HEK293 (cell line): ENCODE measurements at regions not wholly inside any gene's neighbourhood (a gene's known extent, or its start where the extent isn't known, plus 50 kb on each side); places are given as distances from the start of the nearest gene placed in this dataset.

ENCODE experiments used
- CTCF ChIA-PET: fragments of 350-600 bp; formaldehyde crosslinking; extraction: SDS; loops from one replicate; lab custom pipeline; 2021; ENCODE audit warnings: antibody characterized with exemption; lab: Yijun Ruan, JAX
- POLR2A ChIA-PET: fragments of 300-600 bp; formaldehyde crosslinking; extraction: SDS; loops from one replicate; lab custom pipeline; 2020; ENCODE audit warnings: antibody characterized with exemption, inconsistent platforms; lab: Yijun Ruan, JAX
- H3K27ac ChIP-seq: fragments of 200-500 bp; sonication (Bioruptor generic); 2 replicates; pipeline ENCODE4 v1.5.1; 2014; ENCODE audit warnings: low read depth, low read length, control low read depth, inconsistent platforms; ENCODE audit errors: extremely low read depth
- H3K36me3 ChIP-seq, 2 experiments: fragments of 200-500 bp in 1 of 2; sonication (Bioruptor generic) in 1 of 2; 1 replicate in 1 of 2; 2 replicates in 1 of 2; pipeline ENCODE4 v1.5.1; 2014 to 2017; ENCODE audit warnings: inconsistent platforms in 2 of 2, low read length in 2 of 2; ENCODE audit not compliant: control insufficient read depth in 2 of 2, insufficient read depth in 1 of 2
- H3K4me1 ChIP-seq: fragments of 200-500 bp; sonication (Bioruptor generic); 2 replicates; pipeline ENCODE4 v1.5.1; 2014; ENCODE audit warnings: mild to moderate bottlenecking, low read length, inconsistent platforms; ENCODE audit not compliant: control insufficient read depth, insufficient read depth
- H3K4me3 ChIP-seq: 2 replicates; pipeline ENCODE4 v1.5.1; 2011; ENCODE audit warnings: low read depth, mild to moderate bottlenecking, control low read depth, low read length, moderate library complexity
- H3K9me3 ChIP-seq: fragments of 200-500 bp; sonication (Bioruptor generic); 2 replicates; pipeline ENCODE4 v1.5.1; 2014; ENCODE audit warnings: low read depth, low read length, inconsistent platforms; ENCODE audit not compliant: control insufficient read depth, insufficient read depth
- GLIS1 ChIP-seq: fragments of 450-650 bp; formaldehyde crosslinking; IDR thresholded peaks from 2 replicates; pipeline ENCODE4 v1.5.1; 2016; ENCODE audit warnings: missing biosample characterization, missing genetic modification characterization
- HOXC10 ChIP-seq: sonication (generic); formaldehyde crosslinking; IDR thresholded peaks from 2 replicates; pipeline ENCODE4 v1.8.1; 2023; ENCODE audit warnings: mild to moderate bottlenecking, missing genetic modification reagents
- KLF10 ChIP-seq: fragments of 450-650 bp; IDR thresholded peaks from 2 replicates; pipeline ENCODE4 v1.5.1; 2018; ENCODE audit warnings: missing biosample characterization, mild to moderate bottlenecking, missing genetic modification characterization
- KLF16 ChIP-seq: fragments of 450-650 bp; formaldehyde crosslinking; IDR thresholded peaks from 2 replicates; pipeline ENCODE4 v1.5.1; 2017; ENCODE audit warnings: missing biosample characterization, missing genetic modification characterization
- KLF8 ChIP-seq: fragments of 450-650 bp; formaldehyde crosslinking; IDR thresholded peaks from 2 replicates; pipeline ENCODE4 v1.5.1; 2016; ENCODE audit warnings: missing biosample characterization, missing genetic modification characterization
- OSR2 ChIP-seq: fragments of 450-650 bp; formaldehyde crosslinking; IDR thresholded peaks from 2 replicates; pipeline ENCODE4 v1.5.1; 2016; ENCODE audit warnings: missing biosample characterization, missing genetic modification characterization
- RBAK ChIP-seq: fragments of 450-650 bp; formaldehyde crosslinking; IDR thresholded peaks from 2 replicates; pipeline ENCODE4 v1.5.1; 2016; ENCODE audit warnings: missing biosample characterization, missing genetic modification characterization
- TCF7L2 ChIP-seq: IDR thresholded peaks from 2 replicates; pipeline ENCODE4 v1.6.1; 2011; ENCODE audit warnings: low read depth, mild to moderate bottlenecking, inconsistent platforms, low read length, moderate library complexity, borderline replicate concordance
- ZBTB49 ChIP-seq: fragments of 450-650 bp; formaldehyde crosslinking; IDR thresholded peaks from 2 replicates; pipeline ENCODE4 v1.5.1; 2016; ENCODE audit warnings: missing biosample characterization, missing genetic modification characterization, low read depth
- ZBTB6 ChIP-seq: fragments of 450-650 bp; formaldehyde crosslinking; IDR thresholded peaks from 2 replicates; pipeline ENCODE4 v1.5.1; 2017; ENCODE audit warnings: missing biosample characterization, missing genetic modification characterization
- ZBTB8A ChIP-seq: fragments of 450-650 bp; formaldehyde crosslinking; IDR thresholded peaks from 2 replicates; pipeline ENCODE4 v1.5.1; 2016; ENCODE audit warnings: missing biosample characterization, missing genetic modification characterization
- ZFP69B ChIP-seq: fragments of 450-650 bp; formaldehyde crosslinking; IDR thresholded peaks from 2 replicates; pipeline ENCODE4 v1.5.1; 2016; ENCODE audit warnings: missing biosample characterization, missing genetic modification characterization
- ZNF114 ChIP-seq: fragments of 450-650 bp; formaldehyde crosslinking; IDR thresholded peaks from 2 replicates; pipeline ENCODE4 v1.5.0; 2017; ENCODE audit warnings: missing biosample characterization, missing genetic modification characterization
- ZNF19 ChIP-seq: fragments of 450-650 bp; formaldehyde crosslinking; IDR thresholded peaks from 2 replicates; pipeline ENCODE4; 2016; ENCODE audit warnings: missing biosample characterization, missing genetic modification characterization, low read depth
- ZNF292 ChIP-seq: fragments of 450-650 bp; formaldehyde crosslinking; IDR thresholded peaks from 2 replicates; pipeline ENCODE4 v1.5.1; 2016; ENCODE audit warnings: low read depth, missing biosample characterization, missing genetic modification characterization, borderline replicate concordance
- ZNF416 ChIP-seq: fragments of 450-650 bp; formaldehyde crosslinking; IDR thresholded peaks from 2 replicates; pipeline ENCODE4 v1.5.1; 2016; ENCODE audit warnings: missing biosample characterization, missing genetic modification characterization
- ZNF449 ChIP-seq: fragments of 450-650 bp; formaldehyde crosslinking; IDR thresholded peaks from 2 replicates; pipeline ENCODE4 v1.5.1; 2017; ENCODE audit warnings: missing biosample characterization, mild to moderate bottlenecking, missing genetic modification characterization, moderate library complexity
- ZNF501 ChIP-seq: fragments of 450-650 bp; formaldehyde crosslinking; IDR thresholded peaks from 2 replicates; pipeline ENCODE4 v1.5.1; 2016; ENCODE audit warnings: missing biosample characterization, missing genetic modification characterization
- ZNF514 ChIP-seq: fragments of 450-650 bp; formaldehyde crosslinking; IDR thresholded peaks from 2 replicates; pipeline ENCODE4 v1.5.1; 2016; ENCODE audit warnings: missing biosample characterization, missing genetic modification characterization
- ZNF530 ChIP-seq: fragments of 450-650 bp; formaldehyde crosslinking; IDR thresholded peaks from 2 replicates; pipeline ENCODE4 v1.5.1; 2016; ENCODE audit warnings: low read depth, missing biosample characterization, missing genetic modification characterization
- ZNF548 ChIP-seq: fragments of 450-650 bp; formaldehyde crosslinking; IDR thresholded peaks from 2 replicates; pipeline ENCODE4 v1.5.1; 2016; ENCODE audit warnings: missing biosample characterization, missing genetic modification characterization
- ZNF623 ChIP-seq: fragments of 450-650 bp; formaldehyde crosslinking; IDR thresholded peaks from 2 replicates; pipeline ENCODE4 v1.5.1; 2016; ENCODE audit warnings: missing biosample characterization, missing genetic modification characterization
- ZNF692 ChIP-seq: fragments of 450-650 bp; formaldehyde crosslinking; IDR thresholded peaks from 2 replicates; pipeline ENCODE4 v1.5.1; 2016; ENCODE audit warnings: missing biosample characterization, missing genetic modification characterization

GRCh38 chr2:58866946-58867345 lies 625.8 kb upstream of the FANCL start:
- POLR2A ChIA-PET = no interaction called here
- Histone ChIP-seq H3K4me3 (no peak overlapping the region), H3K27ac (no peak overlapping the region), H3K9me3 (no peaks in the 10 kb centered on the region), H3K4me1 (no peaks in the 10 kb centered on the region), H3K36me3 (no peaks in the 10 kb centered on the region)
- TF ChIP-seq ZNF514 (no peak), ZNF416 (no peak), ZNF501 (tag by site-specific recombination) (no peak), HOXC10 (CRISPR knock-in tag) (no peak), TCF7L2 (no peak), ZNF449 (tag by site-specific recombination) (no peak), KLF16 (tag by site-specific recombination) (no peak), ZNF530 (tag by site-specific recombination) (no peak), RBAK (tag by site-specific recombination) (no peak), ZNF692 (tag by site-specific recombination) (no peak), GLIS1 (tag by site-specific recombination) (no peak), KLF10 (tag by site-specific recombination) (no peak), OSR2 (tag by site-specific recombination) (no peak), ZNF19 (no peak), ZBTB8A (tag by site-specific recombination) (no peak)
- CTCF ChIA-PET = no interaction called here

- H3K27ac ChIP-seq = no peak overlapping the region
- no peak for TF ChIP-seq ZFP69B (tag by site-specific recombination)
- no peak for TF ChIP-seq ZNF548 (tag by site-specific recombination)
- TF ChIP-seq KLF8 (tag by site-specific recombination) = no peak
- no peak for TF ChIP-seq ZNF114
- TF ChIP-seq ZBTB8A (tag by site-specific recombination) = no peak
- TF ChIP-seq, all 188 proteins: peak for 0
- CTCF ChIA-PET = no interaction called here
Measured at GRCh38 chr2:58866527-58866926, 625.4 kb upstream of the FANCL start.

GRCh38 chr2:58866040-58866439 lies 624.9 kb upstream of the FANCL start:
- POLR2A ChIA-PET = no interaction called here
- H3K27ac ChIP-seq = no peak overlapping the region

More at GRCh38 chr2:58866527-58866926, 625.4 kb upstream of the FANCL start:
- Histone ChIP-seq H3K4me3 (no peak overlapping the region), H3K4me1 (no peaks in the 10 kb centered on the region), H3K36me3 (no peaks in the 10 kb centered on the region), H3K9me3 (no peaks in the 10 kb centered on the region)
- POLR2A ChIA-PET = no interaction called here

More at GRCh38 chr2:58866040-58866439, 624.9 kb upstream of the FANCL start:
- Histone ChIP-seq H3K4me3 (no peak overlapping the region), H3K36me3 (no peaks in the 10 kb centered on the region), H3K9me3 (no peaks in the 10 kb centered on the region)
- CTCF ChIA-PET = no interaction called here
- TF ChIP-seq ZBTB6 (tag by site-specific recombination) (no peak), ZNF449 (tag by site-specific recombination) (no peak), ZNF292 (tag by site-specific recombination) (no peak), ZBTB49 (tag by site-specific recombination) (no peak), ZNF623 (tag by site-specific recombination) (no peak), ZNF530 (tag by site-specific recombination) (no peak)
- TF ChIP-seq, all 188 proteins: peak for 0
- no peaks in the 10 kb centered on the region for H3K4me1 ChIP-seq
